SK-N-SH (cell line): ENCODE measurements at regions not wholly inside any gene's neighbourhood (a gene's known extent, or its start where the extent isn't known, plus 50 kb on each side); places are given as distances from the start of the nearest gene placed in this dataset.

Source experiments
- CTCF ChIA-PET: fragments of 300-600, 350-600 bp; formaldehyde crosslinking; extraction: SDS; loops from one replicate; lab custom pipeline; 2021; lab: Yijun Ruan, JAX
- POLR2A ChIA-PET: fragments of 350-600 bp; sonication (Branson Sonifier 250); formaldehyde crosslinking; extraction: SDS; loops from one replicate; lab custom pipeline; 2020; ENCODE audit warnings: antibody characterized with exemption, inconsistent platforms; lab: Yijun Ruan, JAX
- DNase-seq: peaks from one replicate; pipeline ENCODE4 v3.0.0; 2012
- H2AFZ ChIP-seq: fragments of 200-600 bp; sonication (generic); 2 replicates; pipeline ENCODE4 v1.8.1; 2016; ENCODE audit warnings: antibody characterized with exemption, mild to moderate bottlenecking, low read depth
- H3F3A ChIP-seq: fragments of 200-600 bp; sonication (generic); replicated peaks from 2 replicates; pipeline ENCODE3; 2016; ENCODE audit warnings: antibody characterized with exemption, mild to moderate bottlenecking; ENCODE audit not compliant: insufficient read depth
- H3K27ac ChIP-seq, 2 experiments: fragments of 200-500 bp in 1 of 2; fragments of 200-600 bp in 1 of 2; sonication (Bioruptor generic) in 1 of 2; sonication (generic), shearing (Covaris generic) in 1 of 2; 2 replicates each; pipeline versions ENCODE4 v1.5.1 to v1.6.1; 2014 to 2016; ENCODE audit warnings: low read depth in 2 of 2, inconsistent platforms in 1 of 2, low read length in 1 of 2, mild to moderate bottlenecking in 1 of 2, mixed read lengths in 1 of 2
- H3K27me3 ChIP-seq: fragments of 200-600 bp; sonication (generic), shearing (Covaris generic); 2 replicates; pipeline ENCODE4 v1.6.1; 2016; ENCODE audit warnings: mixed run types; ENCODE audit not compliant: insufficient read depth
- H3K36me3 ChIP-seq, 2 experiments: fragments of 200-500 bp in 1 of 2; fragments of 200-600 bp in 1 of 2; sonication (Bioruptor generic) in 1 of 2; sonication (generic) in 1 of 2; replicated peaks in 1 of 2; 2 replicates each; pipeline versions ENCODE3 to v1.5.1; 2014 to 2016; ENCODE audit warnings: low read length in 1 of 2, mild to moderate bottlenecking in 1 of 2; ENCODE audit not compliant: insufficient read depth in 2 of 2, control insufficient read depth in 1 of 2
- H3K4me1 ChIP-seq, 2 experiments: fragments of 200-500 bp in 1 of 2; fragments of 200-600 bp in 1 of 2; sonication (Bioruptor generic) in 1 of 2; sonication (generic), shearing (Covaris generic) in 1 of 2; 2 replicates each; pipeline versions ENCODE4 v1.5.1 to v1.6.1; 2014 to 2016; ENCODE audit warnings: low read depth in 1 of 2, low read length in 1 of 2, mixed run types in 1 of 2; ENCODE audit not compliant: insufficient read depth in 2 of 2, control insufficient read depth in 1 of 2
- H3K4me2 ChIP-seq: fragments of 200-600 bp; sonication (generic), shearing (Covaris generic); 2 replicates; pipeline ENCODE4 v1.6.1; 2017; ENCODE audit warnings: mixed run types
- H3K4me3 ChIP-seq, 2 experiments: fragments of 200-500 bp in 1 of 2; fragments of 200-600 bp in 1 of 2; sonication (Bioruptor generic) in 1 of 2; sonication (generic), shearing (Covaris generic) in 1 of 2; 2 replicates each; pipeline versions ENCODE4 v1.5.1 to v1.8.1; 2014 to 2016; ENCODE audit warnings: low read depth in 2 of 2, inconsistent platforms in 1 of 2, low read length in 1 of 2, mild to moderate bottlenecking in 1 of 2, mixed read lengths in 1 of 2, moderate library complexity in 1 of 2
- H3K79me2 ChIP-seq: fragments of 200-600 bp; sonication (generic); 2 replicates; pipeline ENCODE4 v1.8.1; 2017; ENCODE audit warnings: mild to moderate bottlenecking; ENCODE audit not compliant: insufficient read depth
- H3K9ac ChIP-seq: fragments of 200-600 bp; sonication (generic); 2 replicates; pipeline ENCODE4 v1.6.1; 2017; ENCODE audit warnings: mixed run types
- H3K9me2 ChIP-seq: fragments of 200-600 bp; sonication (generic); 2 replicates; pipeline ENCODE4 v1.6.1; 2017; ENCODE audit warnings: mixed run types
- H3K9me3 ChIP-seq: fragments of 200-600 bp; sonication (generic); 2 replicates; pipeline ENCODE4 v1.6.1; 2017; ENCODE audit warnings: mixed run types, mild to moderate bottlenecking, moderate library complexity
- H4K20me1 ChIP-seq: fragments of 200-600 bp; sonication (generic); 2 replicates; pipeline ENCODE4 v1.6.1; 2017; ENCODE audit warnings: mild to moderate bottlenecking, mixed run types; ENCODE audit not compliant: insufficient read depth
- CHD2 ChIP-seq: fragments of 150-350 bp; IDR thresholded peaks from 2 replicates; pipeline ENCODE4 v1.6.1; 2018; ENCODE audit warnings: low read length; ENCODE audit not compliant: partially characterized antibody
- FOSL2 ChIP-seq: IDR thresholded peaks from 2 replicates; pipeline ENCODE4 v1.4.0; 2012; ENCODE audit warnings: low read depth, mild to moderate bottlenecking, moderate library complexity, borderline replicate concordance
- FOXJ3 ChIP-seq: sonication (generic); formaldehyde crosslinking; IDR thresholded peaks from 2 replicates; pipeline ENCODE4 v1.5.1; 2020; ENCODE audit warnings: mild to moderate bottlenecking, missing genetic modification reagents
- GABPA ChIP-seq: IDR thresholded peaks from 2 replicates; pipeline ENCODE4 v1.4.0; 2012; ENCODE audit warnings: low read depth, mild to moderate bottlenecking
- MEF2A ChIP-seq: IDR thresholded peaks from 2 replicates; pipeline ENCODE4 v1.4.0; 2012; ENCODE audit warnings: low read depth, borderline replicate concordance
- NFIC ChIP-seq: IDR thresholded peaks from 2 replicates; pipeline ENCODE4 v1.4.0; 2012; ENCODE audit warnings: borderline replicate concordance
- NRF1 ChIP-seq: IDR thresholded peaks from 2 replicates; pipeline ENCODE4 v1.6.1; 2012; ENCODE audit warnings: low read depth, mild to moderate bottlenecking, low read length
- PBX3 ChIP-seq: IDR thresholded peaks from 2 replicates; pipeline ENCODE4; 2012
- POLR2AphosphoS5 ChIP-seq: IDR thresholded peaks from 2 replicates; pipeline ENCODE4 v1.6.1; 2012; ENCODE audit warnings: low read depth, low read length
- RCOR1 ChIP-seq: fragments of 150-350 bp; IDR thresholded peaks from 2 replicates; pipeline ENCODE4 v1.6.1; 2017; ENCODE audit warnings: antibody characterized with exemption, low read length
- REST ChIP-seq: IDR thresholded peaks from 2 replicates; pipeline ENCODE4 v1.6.1; 2012; ENCODE audit warnings: mild to moderate bottlenecking, low read depth, low read length, moderate library complexity
- RXRA ChIP-seq: IDR thresholded peaks from 2 replicates; pipeline ENCODE4 v1.4.0; 2012; ENCODE audit warnings: low read depth, mild to moderate bottlenecking, borderline replicate concordance
- SIN3A ChIP-seq: IDR thresholded peaks from 2 replicates; pipeline ENCODE4 v1.6.1; 2012; ENCODE audit warnings: low read depth, mild to moderate bottlenecking, low read length, moderate library complexity, borderline replicate concordance
- SMC3 ChIP-seq: IDR thresholded peaks from 2 replicates; pipeline ENCODE4 v1.6.1; 2012; ENCODE audit warnings: low read depth, low read length, improper control_type of control experiment
- TAF1 ChIP-seq: IDR thresholded peaks from 2 replicates; pipeline ENCODE4 v1.6.1; 2012; ENCODE audit warnings: low read depth, mild to moderate bottlenecking, low read length, moderate library complexity, borderline replicate concordance
- USF1 ChIP-seq: IDR thresholded peaks from 2 replicates; pipeline ENCODE4 v1.4.0; 2012; ENCODE audit warnings: low read depth, borderline replicate concordance
- YY1 ChIP-seq: IDR thresholded peaks from 2 replicates; pipeline ENCODE4 v1.4.0; 2012; ENCODE audit warnings: low read depth, mild to moderate bottlenecking
- WGBS: methylation state at CpG from one replicate; pipeline ENCODE4 v1.1.6; 2017; ENCODE audit warnings: low lambda C conversion rate; 5-methylcytosine and 5-hydroxymethylcytosine counted together

- TF ChIP-seq TAF1: no peak
- TF ChIP-seq SMC3: no peak
- no peak for TF ChIP-seq FOXJ3
- no peak for TF ChIP-seq NRF1
- TF ChIP-seq POLR2AphosphoS5: no peak
- no peak for TF ChIP-seq RXRA
- TF ChIP-seq GABPA: no peak
- TF ChIP-seq FOSL2: no peak
- TF ChIP-seq REST: no peak
- TF ChIP-seq NFIC: no peak
- TF ChIP-seq RCOR1: no peak
- TF ChIP-seq PBX3: no peak
- no peak for TF ChIP-seq MEF2A
- TF ChIP-seq YY1: no peak
- no peak for TF ChIP-seq CHD2
- TF ChIP-seq USF1: no peak
- no peak for TF ChIP-seq SIN3A
Measured at GRCh38 chr3:6417174-6417573, 443.7 kb upstream of the GRM7 start.

More at GRCh38 chr3:6417174-6417573, 443.7 kb upstream of the GRM7 start:
- DNase-seq: no peak
- CTCF ChIA-PET: interaction anchor here (1.2 kb wide), 1 partner anchor 11 kb away, joined by 3 read pairs; no protein-coding TSS in a partner anchor
- Histone ChIP-seq H3K9me2 (no peaks in the 10 kb centered on the region), H3K27ac (no peak overlapping the region), H4K20me1 (no peaks in the 10 kb centered on the region), H3K4me3 (no peak overlapping the region), H3K9me3 (no peaks in the 10 kb centered on the region), H3K4me2 (no peak overlapping the region), H3F3A (no peaks in the 10 kb centered on the region), H3K27me3 (no peaks in the 10 kb centered on the region), H3K36me3 (no peaks in the 10 kb centered on the region), H3K4me1 (no peaks in the 10 kb centered on the region), H3K79me2 (no peaks in the 10 kb centered on the region), H3K9ac (no peak overlapping the region), H2AFZ (no peak overlapping the region)
- WGBS: 20% methylated on average over 4 of the region's 4 CpGs
- POLR2A ChIA-PET: no interaction called here
